Activated CD8-positive, alpha-beta memory T cell treated with anti-CD3 and anti-CD28 coated beads for 36 hours (primary cell): ENCODE measurements at regions not wholly inside any gene's neighbourhood (a gene's known extent, or its start where the extent isn't known, plus 50 kb on each side); places are given as distances from the start of the nearest gene placed in this dataset.
"Not testable (repeated sequence)": the region's sequence is repeated elsewhere in the genome, so short reads cannot be mapped to it uniquely, and the experiment has no call there.

ENCODE experiments used
- CTCF ChIA-PET: fragments of 350-600 bp; sonication (Branson Sonifier 250); formaldehyde crosslinking; loops from one replicate; lab custom pipeline; 2021; ENCODE audit warnings: antibody characterized with exemption; lab: Charles Lee
- POLR2A ChIA-PET: fragments of 350-600 bp; sonication (Branson Sonifier 250); formaldehyde crosslinking; loops from one replicate; lab custom pipeline; 2021; ENCODE audit warnings: antibody characterized with exemption; lab: Charles Lee

DNA sequence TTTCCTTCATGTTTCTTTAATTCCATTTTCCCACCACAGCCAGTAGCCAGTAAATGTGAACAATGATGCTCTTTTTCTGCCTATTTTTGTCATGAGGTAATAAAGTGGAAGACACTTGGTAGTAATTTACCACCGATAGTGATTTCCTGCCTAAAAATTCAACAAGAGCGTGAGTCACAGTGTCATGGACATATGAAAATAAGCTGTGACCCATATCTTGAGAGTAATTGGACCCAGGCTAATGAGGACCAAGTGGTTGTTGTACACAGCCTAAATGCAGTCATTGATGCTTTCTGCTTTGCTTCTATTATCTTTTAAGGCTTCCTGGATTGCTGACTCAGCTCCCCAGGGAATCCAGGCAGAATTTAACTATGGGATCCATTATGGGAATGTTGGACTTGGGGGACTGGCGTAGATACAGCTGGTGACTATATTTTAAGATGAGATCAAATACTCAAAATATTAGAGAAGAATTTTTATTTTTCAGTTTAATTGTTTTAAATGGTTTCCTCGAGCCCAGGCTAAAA lies 265.9 kb upstream of the FERMT1 start:
- ChIA-PET CTCF (no interaction called here), POLR2A (no interaction called here)

DNA sequence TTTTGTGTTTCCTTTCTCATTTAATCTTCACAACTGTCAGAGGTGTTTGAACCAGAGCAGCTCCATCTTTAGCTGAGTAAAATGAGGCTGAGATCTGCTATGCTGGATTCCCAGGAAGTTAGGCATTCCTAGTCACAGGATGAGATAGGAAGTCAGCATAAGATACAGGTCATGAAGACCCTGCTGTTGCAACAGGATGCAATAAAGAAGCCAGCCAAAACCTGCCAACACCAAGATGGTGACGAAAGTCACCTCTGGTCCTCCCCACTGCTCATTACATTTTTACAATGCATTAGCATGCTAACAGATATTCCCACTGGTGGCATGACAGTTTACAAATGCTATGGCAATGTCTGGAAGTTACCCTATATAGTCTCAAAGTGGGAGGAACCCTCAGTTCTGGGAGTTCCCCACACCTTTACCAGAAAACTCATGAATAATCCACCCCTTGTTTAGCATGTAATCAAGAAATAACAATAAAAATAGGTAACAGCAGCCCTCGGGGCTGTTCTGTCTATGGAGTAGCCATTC lies 262.2 kb upstream of the FERMT1 start:
- ChIA-PET POLR2A (no interaction called here), CTCF (no interaction called here)

DNA sequence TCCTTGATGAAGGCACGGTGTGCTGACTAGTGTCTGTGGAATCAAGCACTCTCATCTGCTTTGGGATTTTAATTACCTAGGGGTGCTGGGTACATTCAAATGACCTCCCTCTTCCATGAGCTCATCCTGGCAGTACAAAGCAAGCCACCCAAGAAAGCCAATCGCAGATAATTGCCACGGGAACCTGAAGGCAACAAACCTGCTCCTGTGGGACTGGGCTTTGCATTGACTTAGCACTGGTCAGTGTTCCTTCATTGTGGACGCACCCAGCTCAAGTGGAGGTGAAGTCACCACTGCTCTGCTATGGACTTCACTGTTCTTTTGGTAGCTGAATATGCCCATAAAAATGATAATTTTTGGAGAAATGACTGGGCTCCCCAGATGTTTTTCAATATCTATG lies 261.6 kb upstream of the FERMT1 start:
- POLR2A ChIA-PET = no interaction called here
- CTCF ChIA-PET = no interaction called here

DNA sequence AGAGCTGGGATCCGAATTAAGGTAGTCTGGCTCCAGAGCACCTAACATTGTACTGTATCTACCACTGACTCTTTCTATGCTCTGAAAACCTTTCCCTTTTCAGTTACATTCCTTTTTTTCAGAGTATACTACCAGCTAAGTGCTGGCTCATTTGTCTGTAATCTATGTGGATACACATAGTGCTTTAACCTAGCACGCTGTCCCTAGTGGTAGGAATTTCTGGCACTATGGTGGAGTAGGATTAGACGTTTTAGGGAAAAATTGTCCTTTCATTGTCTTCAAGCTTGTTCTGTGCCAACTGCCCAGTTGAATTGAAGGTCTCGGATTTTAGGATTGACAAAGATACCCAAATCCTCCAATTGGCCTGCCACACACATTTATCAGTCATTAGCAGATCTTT lies 259.1 kb upstream of the FERMT1 start:
- ChIA-PET POLR2A (no interaction called here), CTCF (no interaction called here)

DNA sequence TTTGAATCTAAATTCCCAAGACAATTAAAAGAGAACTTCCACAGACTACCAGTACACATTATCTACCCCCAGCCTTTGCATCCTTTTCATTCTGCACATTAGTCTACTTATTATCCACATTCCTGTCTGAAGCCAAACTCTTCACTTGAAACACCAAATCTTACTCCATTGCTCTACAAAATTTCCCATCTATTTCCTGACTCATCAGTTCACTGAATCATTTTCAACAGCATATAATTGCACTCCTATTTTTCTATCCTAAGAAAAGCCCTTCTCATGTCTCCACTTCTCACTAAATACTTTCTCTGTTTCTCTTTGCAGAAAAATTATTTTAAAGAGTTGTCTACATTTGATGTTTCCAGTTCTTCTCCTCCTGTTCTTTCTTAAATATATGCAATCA lies 239.4 kb upstream of the FERMT1 start:
- POLR2A ChIA-PET = no interaction called here
- CTCF ChIA-PET = no interaction called here

DNA sequence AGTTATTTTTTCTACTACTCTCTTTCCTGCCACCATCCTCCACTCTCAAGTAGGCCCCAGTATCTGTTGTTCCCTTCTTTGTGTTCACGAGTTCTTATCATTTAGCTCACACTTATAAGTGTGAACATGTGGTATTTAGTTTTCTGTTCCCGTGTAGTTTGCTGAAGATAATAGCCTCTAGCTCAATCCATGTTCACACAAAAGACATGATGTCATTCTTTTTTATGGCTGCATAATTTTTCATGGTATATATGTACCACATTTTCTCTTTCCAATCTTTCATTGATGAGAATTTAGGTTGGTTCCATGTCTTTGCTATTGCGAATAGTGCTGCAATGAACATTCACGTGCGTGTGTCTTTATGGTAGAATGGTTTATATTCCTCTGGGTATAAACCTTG lies 237.9 kb upstream of the FERMT1 start:
- POLR2A ChIA-PET = no interaction called here

DNA sequence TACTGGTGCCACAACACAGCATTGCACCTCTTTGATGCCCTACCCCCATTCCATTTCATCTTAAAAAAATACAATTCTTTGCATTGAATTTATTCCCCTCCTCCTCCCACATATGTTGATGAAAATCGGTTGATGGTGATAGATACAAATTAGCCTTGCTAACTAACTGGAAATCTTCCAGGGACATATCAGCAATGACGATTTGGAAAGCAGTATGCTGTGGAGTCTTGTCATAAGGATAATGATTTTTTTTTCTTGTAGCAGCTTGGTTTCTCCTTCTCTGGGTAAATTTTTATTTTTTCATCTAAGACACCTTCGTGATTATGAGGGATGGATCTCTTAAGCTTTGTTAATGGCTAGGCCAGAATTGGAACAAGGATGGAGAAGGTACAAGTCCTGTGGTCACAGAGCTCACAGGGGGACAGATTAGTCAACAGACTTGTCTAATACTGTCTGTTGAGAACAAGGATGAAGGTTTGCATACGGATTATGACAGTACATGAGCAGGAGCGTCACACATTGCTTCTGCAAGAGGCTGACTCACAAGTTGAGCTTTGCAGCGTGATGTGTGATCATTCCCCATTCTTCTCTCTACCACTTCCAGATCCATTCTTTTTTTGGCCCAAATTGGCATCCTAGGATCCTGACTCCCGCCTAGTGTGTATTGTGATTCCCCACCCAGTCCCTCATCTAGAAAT lies 233.1 kb upstream of the FERMT1 start:
- CTCF ChIA-PET = no interaction called here

More for the DNA sequence above, 237.9 kb upstream of the FERMT1 start:
- CTCF ChIA-PET = no interaction called here

DNA sequence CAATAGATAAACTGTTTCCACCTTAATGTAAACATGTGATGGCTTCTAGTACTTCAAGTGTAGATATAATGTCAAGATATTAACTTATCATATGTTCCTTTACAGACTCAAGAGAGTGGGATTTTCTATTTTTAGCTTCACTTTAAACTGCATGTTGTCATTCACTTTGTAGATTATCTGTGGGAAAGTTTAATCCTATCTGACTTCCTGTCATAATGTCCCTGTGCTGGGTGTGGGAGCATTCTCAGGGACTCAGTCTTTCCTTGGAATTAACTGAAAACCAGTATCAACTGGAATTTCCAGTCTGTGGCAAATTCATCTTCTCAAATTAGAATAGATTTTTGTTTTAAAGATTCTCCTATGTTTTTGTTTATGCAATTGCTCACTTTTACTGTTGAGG lies 226.1 kb upstream of the FERMT1 start:
- CTCF ChIA-PET = no interaction called here

More for the DNA sequence above, 233.1 kb upstream of the FERMT1 start:
- POLR2A ChIA-PET = no interaction called here

DNA sequence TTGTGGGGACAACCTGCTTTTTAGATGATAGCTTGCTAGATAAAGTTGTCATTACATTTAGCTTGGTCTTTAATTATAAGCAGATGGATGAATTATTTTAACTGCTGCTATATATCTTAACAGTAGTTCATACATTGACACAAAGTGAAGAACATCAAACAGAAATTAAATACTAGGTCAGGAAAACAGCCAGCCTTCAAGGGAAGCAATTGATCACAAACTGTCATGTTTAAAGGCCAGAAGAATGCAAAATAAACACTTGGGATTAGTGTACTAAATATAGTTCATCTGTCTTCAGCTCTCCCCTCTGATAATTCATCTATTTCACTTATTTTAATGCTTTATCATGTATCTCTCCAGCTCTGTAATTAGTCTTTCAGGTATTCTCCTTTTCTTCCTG lies 225.1 kb upstream of the FERMT1 start:
- ChIA-PET CTCF (no interaction called here), POLR2A (no interaction called here)

More for the DNA sequence above, 226.1 kb upstream of the FERMT1 start:
- POLR2A ChIA-PET = no interaction called here

DNA sequence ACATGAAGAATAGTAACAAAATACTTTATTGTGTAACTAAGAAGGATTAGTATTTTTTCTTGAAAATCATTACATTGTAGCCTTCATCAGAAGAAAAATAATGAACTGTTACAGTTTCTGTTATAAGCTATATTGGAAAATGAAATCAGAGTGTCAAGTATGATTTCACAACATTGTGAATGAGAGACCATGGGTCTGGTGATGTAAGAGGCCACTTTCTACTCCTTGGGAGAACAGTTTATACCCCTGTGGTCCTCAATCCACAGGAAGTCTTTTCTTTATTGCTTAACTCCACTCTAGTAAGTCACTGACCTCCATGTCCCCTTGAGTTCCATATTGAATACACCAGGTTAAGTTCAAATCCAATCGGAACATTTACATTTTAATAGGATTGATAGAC lies 218.7 kb upstream of the FERMT1 start:
- ChIA-PET CTCF (no interaction called here), POLR2A (no interaction called here)

DNA sequence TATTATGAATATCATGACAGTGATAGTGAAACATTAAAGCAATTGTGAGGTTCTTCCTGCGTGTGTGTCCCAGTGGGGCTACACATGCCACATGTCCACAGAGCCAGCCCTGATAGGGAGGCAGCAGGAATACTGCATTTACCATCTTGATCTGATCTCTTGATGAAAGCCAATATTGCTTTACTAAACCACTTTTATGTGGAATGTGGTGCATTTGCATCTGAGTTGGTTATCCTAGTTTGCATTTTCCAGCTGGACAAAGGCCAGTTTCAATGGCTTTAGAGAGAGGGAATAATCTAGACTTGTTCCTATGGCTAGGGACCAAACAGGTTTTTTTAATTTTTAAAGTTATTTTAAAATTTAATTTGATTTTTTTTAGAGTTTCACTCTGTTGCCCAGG lies 216.3 kb upstream of the FERMT1 start:
- CTCF ChIA-PET = no interaction called here

DNA sequence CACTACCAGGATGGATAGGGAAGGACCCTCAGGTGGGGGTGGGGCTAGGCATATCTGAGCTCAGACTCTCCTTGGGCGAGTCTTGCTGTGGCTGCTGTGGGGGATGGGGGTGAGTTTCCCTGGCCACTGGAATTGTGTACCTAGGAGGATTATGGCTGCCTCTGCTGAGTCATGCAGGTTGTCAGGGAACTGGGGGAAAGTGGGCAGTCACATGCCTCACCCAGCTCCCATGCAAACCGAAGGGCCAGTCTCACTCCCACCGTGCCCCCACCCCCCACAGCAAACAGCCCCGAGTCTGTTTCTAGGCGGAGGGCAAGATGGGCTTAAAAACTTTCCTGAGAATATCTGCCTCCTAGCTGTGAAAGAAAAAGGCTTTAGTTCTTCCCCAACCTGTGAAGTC lies 210.3 kb upstream of the FERMT1 start:
- CTCF ChIA-PET = interaction anchor here (0.7 kb wide), 1 partner anchor 128 kb away, joined by 3 read pairs; no protein-coding TSS in a partner anchor
- POLR2A ChIA-PET = no interaction called here

More for the DNA sequence above, 216.3 kb upstream of the FERMT1 start:
- POLR2A ChIA-PET = no interaction called here

DNA sequence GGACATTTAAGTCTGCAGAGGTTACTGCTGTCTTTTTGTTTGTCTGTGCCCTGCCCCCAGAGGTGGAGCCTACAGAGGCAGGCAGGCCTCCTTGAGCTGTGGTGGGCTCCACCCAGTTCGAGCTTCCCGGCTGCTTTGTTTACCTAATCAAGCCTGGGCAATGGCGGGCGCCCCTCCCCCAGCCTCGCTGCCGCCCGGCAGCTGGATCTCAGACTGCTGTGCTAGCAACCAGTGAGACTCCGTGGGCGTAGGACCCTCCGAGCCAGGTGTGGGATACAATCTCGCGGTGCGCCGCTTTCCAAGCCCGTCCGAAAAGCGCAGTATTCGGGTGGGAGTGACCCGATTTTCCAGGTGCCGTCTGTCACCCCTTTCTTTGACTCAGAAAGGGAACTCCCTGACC lies 198.4 kb upstream of the FERMT1 start:
- CTCF ChIA-PET, POLR2A ChIA-PET: not testable (repeated sequence)

DNA sequence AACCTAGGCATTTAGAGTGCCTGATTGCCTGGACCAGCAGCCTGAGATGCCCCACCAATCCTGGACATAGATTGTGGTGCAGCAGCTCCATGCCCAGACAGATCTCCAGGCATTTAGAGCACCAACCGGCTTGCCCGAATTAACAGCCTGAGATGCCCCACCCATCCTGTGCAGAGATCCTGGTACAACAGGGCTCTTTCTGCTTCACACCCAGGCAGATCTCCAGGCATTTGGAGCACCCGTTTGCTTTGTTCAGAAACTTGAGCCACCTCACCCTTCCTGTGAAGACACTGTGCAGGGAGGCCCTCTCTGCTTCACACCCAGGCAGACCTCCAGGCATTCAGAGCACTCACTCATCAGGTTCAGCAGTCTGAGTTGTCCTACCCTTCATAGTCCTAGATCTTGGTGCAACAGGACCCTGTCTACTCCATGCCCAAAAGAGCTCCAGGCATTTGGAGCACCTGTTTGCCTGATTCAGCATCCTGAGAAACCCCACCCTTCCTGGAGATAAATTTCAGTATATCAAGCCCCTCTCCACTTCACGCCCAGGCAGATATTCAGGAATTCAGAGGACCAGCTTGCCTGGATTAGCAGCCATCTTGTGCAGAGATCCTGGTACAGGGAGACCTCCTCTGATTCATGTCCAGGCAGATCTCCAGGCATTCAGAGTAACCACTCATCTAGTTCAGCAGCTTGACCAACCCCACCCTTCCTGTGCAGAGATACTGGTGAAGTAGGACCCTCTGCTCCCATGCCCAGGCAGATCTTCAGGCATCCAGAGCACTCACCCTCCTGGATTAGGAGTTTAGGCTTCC lies 189.2 kb upstream of the FERMT1 start:
- CTCF ChIA-PET = no interaction called here

DNA sequence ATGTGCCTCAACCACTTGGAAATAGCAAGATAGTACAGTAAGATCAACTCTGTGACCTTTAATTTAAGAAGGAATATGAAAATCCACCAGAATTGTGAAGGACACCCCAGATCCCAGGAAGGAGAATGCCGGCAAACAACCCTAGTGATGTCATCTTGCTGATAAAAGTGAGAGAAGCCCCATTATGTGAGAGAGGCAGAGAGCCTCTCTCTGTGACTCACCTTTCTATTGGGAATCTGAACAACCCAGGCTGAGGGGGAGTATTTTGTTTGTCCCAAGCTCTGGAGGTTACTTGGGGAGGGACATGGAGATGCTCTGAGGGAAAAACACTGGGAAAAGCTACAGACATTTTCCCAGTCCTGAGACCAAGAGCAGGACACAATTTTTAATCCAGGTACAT lies 188.3 kb upstream of the FERMT1 start:
- POLR2A ChIA-PET = no interaction called here
- CTCF ChIA-PET = no interaction called here

More for the DNA sequence above, 189.2 kb upstream of the FERMT1 start:
- POLR2A ChIA-PET = no interaction called here

DNA sequence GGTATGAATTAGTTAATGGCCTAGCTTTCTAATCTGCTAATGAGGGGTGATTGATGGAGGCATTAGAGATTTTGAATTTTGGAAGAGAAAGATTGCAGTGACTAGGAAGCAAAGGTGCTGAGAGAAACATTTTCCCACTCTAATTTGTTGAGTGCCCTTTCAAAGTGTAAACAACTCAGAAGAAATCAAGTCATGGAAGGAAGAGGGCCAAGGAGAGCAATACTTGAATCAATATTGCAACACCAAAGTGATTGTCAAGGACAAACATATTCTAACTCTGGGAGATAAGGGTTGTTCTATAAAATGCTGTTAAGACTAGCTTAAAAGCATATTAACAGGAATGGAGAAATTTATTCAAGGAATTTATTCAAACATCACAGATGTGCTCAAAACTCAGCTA lies 182.7 kb upstream of the FERMT1 start:
- POLR2A ChIA-PET = no interaction called here
- CTCF ChIA-PET = no interaction called here

DNA sequence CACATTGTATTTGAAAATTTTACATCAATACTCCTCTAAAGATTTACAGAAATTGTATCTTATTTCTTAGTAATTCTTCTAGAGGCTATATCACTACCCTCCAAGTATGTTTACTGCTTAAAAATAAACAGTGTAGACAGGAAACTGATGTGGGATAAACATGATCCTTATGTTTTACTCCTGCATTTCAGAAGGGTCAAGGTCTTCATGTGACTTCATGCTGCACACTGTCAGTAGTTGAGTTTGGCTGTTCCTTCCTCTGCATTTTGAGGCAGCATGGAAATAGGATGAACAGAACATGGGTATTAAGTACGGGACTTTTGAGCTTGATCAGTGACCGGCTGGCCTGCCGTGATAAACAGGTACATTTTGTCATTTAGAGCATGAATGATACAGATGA lies 179.2 kb upstream of the FERMT1 start:
- ChIA-PET CTCF (no interaction called here), POLR2A (no interaction called here)

DNA sequence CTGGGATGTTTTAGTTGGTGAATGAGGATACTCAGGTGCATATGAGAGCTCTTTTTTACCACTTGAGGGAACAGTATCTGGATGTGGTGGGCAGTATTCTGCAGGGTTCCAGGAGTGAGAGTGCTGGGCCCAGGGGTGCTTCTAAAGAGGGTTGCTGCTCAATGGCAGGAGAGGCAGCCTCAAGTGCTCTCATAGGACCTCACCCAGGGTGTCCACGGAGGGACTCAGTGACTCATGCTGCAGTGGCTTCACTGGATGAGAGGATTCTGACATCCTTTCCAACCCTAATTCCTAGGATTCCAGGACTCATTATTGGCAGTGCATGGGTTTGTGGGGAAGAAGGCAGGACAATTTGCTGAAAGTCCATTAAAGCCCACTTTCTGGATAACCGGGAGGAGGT lies 176.6 kb upstream of the FERMT1 start:
- ChIA-PET POLR2A (no interaction called here), CTCF (no interaction called here)

DNA sequence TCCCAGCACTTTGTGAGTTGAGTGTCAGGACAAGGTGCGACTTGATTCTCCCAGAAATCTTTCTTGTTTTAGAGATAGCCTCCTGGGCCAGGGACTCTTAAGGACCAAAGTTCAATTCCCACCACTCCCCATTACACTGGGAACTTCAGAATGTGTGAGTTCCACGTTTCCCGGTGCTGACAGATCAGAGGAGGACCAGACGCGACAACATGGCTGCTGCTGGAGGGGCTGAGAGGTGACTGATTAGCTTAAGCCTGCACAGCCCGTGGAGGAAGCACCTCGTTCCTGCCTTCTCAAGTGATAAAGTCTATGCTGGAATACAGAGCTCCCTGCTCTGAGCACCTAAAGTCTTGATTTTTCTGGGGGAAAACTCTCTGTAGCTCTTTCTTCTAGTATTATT lies 175.2 kb upstream of the FERMT1 start:
- ChIA-PET POLR2A (no interaction called here), CTCF (no interaction called here)

DNA sequence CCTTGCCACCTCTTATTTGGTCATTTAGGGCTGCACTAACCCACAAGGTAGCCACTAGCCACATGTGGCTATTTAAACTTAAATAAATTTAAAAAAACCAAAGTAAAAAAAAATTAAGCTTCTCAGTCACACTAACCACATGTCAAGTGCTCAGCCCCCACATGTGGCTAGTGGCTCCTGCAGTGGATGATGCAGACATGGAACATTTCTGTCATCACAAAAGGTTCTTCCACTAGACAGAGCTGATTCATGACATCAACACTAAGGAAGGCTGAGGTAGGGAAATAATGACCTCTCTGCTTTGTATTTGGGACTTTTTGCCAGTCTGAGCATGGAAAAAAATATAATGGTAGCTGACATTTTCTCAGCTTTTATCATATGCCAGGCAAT lies 173.0 kb upstream of the FERMT1 start:
- CTCF ChIA-PET = no interaction called here
- POLR2A ChIA-PET = no interaction called here
